NCI-H69 (cell line): ENCODE measurements at regions not wholly inside any gene's neighbourhood (a gene's known extent, or its start where the extent isn't known, plus 50 kb on each side); places are given as distances from the start of the nearest gene placed in this dataset.
"Not testable (repeated sequence)": the region's sequence is repeated elsewhere in the genome, so short reads cannot be mapped to it uniquely, and the experiment has no call there.

Source experiments
- DNase-seq: peaks from one replicate; lab custom pipeline; 2025; lab: John Stamatoyannopoulos, UW

DNA sequence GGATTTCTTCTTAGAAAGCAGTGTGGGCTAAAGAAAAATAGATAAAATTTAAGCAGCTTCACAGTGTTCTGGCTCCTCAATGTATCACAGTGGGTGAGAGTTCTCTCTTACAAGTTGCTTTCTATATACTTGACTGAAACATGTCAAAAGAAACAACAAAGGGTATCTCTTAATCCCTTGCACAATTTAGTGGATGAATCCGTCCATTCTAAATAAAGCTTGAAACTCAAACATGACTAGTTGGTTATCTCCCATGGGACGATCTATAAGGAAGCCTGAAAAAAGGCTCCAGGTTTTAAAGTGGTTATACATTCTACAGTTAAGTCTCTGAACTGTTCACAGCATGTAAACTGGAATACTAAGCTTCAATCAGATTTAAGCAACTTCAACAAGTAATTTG is 993.1 kb upstream of the CNTN5 start:
- DNase-seq = no peak

DNA sequence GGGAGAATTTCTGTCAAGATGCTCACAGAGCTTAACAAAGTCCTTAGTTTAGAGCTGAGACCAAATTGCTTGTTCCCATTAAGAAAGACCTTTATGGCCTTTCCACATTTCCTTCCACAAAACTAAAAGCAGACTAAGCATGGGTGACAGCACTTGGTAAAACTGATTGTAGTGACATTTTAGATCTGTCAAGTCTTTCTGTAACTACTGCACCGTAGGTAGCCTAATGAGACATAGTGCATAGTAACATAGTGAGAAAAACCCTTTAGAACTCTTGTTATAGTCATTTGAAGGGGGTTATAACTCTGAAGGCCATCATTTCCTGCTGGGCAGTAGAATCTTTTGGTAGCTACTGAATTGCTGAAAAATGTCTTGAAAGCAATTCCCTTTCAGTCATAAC is 990.9 kb upstream of the CNTN5 start:
- no peak for DNase-seq

DNA sequence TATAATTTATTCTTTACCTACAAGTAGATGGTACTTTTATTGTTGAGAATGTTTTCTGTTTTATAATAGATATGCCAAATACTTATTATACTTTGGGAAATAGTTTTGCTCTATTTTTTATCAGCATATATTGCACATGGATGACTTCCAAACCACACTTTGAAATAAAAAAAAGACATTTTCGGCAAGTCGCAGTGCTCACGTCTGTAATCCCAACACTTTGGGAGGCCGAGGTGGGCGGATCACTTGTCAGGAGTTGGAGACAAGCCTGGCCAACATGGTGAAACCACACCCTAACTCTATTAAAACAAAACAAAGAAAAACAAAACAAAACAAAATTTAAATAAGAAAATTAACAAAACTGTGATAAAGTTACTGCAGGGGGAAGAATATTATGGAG is 983.9 kb upstream of the CNTN5 start:
- DNase-seq = no peak

DNA sequence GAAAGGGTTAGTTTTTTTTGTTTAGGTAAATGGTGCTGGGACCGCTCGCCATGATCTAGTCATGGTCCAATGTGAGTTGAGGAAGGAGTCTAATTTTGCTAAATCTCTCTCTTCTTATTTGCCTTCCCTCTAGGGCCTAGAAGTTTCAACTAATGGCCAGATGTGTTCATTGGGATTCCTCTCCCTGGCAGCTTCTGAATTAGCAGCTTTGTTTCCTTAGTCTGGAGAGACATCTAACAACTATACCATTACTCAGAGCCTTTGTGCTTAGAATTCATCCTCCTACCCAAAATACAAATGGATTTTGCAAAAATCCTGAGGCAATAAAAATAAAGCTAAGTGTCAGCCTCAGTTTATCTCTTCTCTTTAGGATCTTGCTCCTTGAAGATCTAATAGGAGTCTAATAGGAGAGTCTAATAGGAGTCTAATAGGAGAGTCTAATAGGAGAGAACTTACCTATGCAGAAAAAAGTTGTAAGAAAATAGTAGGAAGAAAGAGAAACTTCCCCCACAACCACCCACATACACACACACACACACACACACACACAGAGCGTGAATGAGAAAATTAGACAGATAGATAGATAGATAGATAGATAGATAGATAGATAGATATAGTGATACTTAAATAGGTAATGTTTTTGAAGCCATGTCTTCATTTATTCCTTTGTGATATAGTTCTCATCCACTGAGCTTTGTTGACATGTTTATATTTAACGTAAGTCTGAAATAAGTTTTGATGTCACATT is 980.5 kb upstream of the CNTN5 start:
- DNase-seq = no peak

DNA sequence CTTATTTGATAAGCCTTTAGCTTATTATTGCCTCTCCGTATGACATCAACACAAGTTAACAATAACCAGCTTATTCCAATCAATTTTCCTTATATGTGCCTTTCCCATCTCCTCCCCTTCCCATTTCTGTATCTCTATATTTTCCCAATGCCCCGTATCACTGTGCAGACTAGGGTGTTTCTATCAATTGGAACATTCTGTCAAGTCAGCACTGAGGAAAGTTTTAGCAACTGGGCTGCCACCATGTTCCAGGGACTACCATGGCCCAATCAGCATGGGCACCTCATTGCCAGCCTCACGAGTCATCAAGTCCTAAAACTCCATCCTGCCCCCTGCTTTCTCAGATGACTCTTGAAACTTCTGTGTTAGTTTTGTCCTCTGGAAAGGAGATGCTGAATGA is 973.1 kb upstream of the CNTN5 start:
- no peak for DNase-seq

DNA sequence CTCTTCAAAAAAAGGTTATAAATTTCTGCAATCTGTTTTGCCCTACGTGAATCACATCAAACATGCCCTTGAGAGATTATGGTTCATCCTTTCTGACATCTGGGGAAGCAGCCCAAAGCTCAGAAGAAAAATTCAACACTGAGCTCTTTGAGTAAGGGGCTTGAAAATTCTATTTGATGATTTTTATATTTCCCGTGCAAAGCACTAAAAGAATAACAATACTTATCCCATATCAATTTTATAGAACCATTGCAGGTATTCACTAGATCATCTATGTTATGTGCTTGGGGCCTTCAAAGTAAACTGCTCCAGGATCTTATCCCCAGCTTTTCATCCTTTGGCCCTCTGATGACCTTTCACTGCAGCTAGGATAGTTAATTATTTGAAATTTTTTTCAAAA is 966.9 kb upstream of the CNTN5 start:
- DNase-seq = no peak

DNA sequence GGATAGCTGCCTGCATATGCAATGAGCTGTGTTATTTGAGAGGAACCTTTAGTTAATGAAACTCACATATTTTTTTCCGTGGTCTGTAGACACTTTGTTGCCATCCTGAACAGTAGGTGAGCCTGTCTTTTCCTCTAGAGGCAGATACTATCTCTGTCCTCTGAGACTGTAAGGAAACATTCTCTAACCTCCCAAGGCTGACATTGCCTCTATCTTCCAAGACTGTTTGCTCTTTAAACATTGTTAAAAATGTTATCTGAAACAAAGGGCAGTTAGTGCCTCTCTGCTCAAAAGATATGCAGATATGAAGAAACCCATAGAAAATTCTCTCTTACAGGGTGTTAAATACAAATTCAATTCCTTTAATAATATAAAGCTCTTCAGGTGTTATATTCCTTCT is 963.8 kb upstream of the CNTN5 start:
- no peak for DNase-seq

DNA sequence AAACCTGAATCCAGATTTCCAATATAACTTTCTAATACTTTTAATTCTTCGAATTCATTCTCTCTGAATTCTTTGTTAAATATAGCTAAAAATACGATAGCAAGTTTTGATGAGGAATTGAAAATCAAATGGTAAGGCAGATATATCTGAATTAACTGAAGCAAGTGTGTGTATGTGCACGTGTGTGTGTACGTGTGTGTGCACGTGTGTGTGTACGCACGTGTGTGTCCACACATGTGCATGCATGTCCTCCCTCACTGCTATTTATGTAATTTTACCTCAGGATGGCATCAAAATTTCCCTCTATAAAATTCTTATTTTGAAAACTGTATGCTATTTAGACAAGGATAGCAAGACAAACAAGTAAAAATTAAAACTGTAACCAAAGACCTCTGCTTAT is 961.3 kb upstream of the CNTN5 start:
- no peak for DNase-seq

DNA sequence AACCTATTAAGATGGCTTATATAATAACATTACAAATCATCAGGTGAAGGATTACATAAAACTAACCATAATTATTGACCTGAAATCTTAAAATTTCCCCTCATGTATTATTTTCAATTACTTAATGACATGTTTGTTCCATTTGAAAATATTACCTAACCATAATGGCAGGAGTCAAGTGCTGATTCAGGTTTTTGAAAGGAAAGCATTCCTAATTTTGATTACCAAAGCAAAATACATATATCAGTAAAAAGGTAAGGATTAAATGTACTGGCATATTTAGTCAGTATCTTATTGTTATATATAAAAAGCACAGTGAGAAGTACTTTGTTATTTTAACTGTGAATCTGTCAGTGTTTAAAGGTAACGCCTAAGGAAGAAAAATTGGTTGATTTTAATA is 960.0 kb upstream of the CNTN5 start:
- DNase-seq = peak; percentile 53

DNA sequence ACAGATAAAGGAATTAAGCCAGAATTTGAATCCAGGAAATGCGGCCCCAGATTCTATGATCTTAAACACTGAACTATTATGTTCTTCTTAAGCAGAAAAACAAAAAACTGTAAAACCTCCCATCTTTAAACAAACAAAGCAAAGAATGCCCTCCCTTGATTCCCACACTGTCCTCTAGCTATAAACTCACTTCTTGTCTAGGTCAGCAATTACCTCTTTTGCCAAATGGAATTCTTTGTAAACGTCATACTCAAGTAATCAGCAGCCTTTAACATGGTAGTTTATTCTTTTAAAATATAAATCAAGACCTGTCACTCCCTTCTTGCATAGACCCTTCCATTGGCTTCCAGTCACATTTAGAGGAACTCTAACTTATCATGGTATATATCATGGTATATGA is 958.9 kb upstream of the CNTN5 start:
- DNase-seq = peak; percentile 28

DNA sequence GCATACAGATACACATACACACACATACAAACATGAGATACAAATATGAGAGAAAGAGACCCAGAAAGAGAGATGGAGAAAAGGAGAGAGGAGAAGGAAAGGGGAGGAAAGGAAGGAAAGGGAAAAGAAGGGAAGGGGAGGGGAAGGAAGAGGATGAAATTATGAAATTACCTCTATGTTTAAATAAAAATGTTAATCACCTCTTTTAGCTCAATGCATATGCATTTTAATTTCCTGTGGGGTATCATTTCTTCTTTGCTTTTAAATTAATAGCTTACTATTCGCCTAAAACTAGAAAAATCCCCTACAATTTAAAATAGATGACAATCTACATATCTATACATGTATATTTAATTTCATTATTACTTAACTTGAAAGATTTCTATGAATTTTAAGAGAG is 958.0 kb upstream of the CNTN5 start:
- no peak for DNase-seq

DNA sequence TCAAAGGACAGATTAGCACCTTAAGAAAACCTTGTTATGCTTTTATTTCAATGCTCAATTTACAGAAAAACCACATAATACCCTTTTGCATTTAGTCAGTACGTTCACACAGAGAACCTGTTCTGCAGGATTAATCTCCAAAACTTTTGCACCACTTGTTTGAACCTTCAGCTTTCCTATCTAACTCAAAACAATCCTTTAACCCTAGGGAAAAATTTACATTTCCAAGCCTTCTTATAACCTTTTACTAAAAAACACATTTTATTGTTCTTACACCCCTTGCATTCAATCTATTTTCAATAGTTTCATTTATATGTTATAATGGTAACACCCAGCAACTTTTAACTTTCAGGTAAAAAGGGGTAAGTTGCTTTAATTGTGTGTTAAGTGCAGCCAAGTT is 952.5 kb upstream of the CNTN5 start:
- no peak for DNase-seq

DNA sequence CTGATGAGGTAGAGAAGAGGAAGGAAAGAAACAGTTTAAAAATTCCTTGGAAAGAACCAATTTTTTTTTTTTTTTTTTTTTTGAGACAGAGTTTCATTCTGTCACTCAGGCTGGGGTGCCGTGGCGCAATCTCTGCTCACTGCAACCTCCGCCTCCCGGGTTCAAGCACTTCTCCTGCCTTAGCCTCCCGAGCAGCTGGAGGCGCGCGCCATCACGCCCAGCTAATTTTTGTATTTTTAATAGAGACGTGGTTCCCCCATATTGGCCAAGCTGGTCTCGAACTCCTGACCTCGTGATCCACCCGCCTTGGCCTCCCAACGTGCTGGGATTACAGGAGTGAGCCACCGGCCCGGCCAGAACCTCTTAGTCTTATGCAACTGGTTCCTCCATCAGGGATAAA is 951.6 kb upstream of the CNTN5 start:
- DNase-seq = not testable (repeated sequence)

DNA sequence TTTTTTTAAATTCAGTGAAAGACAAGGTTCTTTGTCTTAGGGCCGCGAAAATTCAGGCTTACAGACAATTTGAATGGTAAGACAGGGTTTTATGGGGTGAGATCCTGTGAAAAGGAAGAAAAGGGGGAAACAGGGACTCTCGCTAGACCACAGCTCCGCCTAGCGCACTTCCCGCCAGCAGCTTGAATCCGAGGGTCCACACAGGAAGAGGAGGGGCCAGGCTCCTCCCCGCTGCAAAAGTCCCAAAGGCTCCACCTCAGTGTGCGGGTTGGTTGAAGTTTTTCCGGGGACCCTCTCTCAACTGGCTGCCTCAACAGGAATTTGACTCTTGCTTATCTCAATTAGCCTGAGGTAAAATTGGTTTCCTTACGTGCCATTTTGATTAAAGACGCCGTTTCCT is 950.9 kb upstream of the CNTN5 start:
- DNase-seq = no peak

DNA sequence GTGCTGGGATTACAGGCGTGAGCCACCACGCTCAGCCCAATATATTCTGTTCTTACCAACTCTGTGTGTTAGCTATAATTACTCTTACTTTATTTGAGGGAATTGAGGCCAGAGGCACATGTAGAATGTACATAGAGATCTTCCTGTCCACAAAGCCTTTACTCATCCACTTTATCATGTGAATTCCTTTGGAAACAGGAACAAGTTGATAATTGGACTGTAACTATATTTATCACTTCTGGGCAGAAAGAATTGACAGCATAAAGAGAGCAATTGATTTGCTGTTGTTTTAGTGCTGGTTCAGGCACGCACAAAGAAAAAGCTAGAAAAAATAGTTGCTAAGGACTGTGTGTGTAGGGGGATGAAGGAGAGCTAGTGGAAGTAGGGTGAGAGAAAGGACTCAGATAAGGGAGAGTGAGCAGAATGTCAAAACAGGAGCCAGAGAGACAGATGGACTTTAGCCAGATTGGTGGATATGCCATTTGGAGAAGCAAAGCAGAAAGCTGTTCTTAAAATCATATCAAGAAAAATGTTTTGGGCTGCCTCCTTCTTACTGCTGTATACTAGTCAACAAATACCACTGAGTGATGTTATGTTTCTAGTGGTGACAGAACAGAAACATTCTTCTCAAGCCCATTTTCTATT is 929.8 kb upstream of the CNTN5 start:
- DNase-seq = no peak

DNA sequence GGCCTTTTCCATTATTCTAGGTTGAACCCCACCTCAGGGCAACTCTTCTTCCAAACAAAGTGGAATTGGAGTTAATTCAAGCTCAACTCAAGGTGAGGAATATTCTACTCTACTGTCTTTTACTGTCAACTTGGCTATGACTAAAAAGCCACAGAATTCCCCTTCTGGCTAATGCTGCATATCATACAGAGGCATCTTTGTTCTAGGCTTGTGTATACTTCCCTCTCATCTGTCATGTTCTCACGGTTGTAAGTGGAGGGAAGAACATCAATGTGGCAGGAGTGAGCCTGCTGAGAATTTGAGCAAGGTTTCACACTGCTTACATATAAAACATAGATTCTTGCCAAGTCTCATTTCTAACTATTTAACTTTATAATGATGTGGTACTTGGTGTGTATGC is 921.4 kb upstream of the CNTN5 start:
- no peak for DNase-seq

DNA sequence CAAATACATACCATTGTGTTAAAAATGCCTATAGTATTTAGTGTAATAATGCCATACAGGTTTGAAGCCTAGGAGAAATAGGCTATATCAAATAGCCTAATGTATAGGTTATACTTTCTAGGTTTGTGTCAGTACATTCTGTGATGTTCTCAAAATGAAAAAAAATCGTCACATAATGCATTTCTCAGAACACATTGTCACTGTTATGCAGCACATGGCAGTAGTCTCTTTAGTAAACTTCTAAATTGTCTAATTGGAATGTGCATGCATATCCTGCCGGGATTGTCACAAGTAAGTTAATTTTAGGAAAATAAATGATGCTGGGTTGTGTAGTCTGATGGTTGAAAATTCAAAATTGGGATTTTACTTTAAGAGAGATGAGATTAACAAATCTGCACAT is 920.1 kb upstream of the CNTN5 start:
- no peak for DNase-seq

DNA sequence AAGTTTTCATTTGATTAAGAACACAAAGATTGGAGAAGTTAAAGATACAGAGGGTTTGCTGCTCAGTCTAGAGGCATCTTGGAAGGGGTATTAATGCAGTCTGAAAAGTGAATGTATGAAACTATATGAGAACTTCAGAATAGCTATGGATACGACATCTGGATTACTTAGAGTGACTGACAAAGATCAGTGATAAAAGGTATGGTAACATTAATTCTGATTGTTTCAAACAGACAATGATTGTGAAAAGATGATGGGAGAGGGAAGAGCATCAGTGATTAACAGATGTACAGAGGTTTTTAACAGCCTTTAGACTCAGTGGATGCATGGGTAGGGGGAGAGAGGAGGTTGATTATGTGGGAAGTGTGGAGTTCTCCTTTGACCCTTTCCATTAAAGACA is 919.4 kb upstream of the CNTN5 start:
- DNase-seq = no peak

DNA sequence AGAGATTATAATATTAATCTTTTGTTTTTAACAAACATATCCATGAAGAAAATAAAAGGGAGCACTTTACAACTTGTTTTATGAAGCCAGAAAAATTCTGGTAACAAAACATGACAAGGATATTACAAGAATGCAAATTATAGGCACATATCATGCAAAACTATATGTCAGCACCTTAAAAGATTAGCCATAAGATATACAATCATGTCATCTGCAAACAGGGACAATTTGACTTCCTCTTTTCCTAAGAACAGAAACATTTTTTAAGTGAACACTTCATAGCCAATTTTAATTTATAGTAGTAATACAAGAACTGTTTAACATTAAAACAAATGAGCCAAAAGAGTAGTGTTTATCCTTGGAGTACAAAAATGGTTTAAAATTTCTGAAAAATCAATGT is 916.5 kb upstream of the CNTN5 start:
- no peak for DNase-seq

DNA sequence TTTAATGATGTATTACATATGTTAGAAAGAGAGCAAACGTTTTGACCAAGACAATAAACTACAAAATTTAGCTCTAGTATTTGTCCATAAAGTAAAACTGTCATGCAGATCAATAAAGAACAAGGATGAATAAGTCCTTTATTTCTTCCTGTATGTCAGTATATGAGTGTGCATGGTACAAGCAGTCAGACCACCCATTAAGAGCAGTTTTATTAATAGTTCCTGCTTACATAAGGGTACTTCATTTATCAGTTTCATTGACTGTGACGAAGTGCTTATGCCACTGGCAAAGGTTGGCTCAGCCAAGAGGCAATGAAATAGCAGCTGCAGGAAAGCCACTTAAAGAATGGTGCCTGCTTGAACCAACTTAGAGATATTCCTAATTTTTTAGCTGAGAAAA is 913.0 kb upstream of the CNTN5 start:
- peak; percentile 97 for DNase-seq

DNA sequence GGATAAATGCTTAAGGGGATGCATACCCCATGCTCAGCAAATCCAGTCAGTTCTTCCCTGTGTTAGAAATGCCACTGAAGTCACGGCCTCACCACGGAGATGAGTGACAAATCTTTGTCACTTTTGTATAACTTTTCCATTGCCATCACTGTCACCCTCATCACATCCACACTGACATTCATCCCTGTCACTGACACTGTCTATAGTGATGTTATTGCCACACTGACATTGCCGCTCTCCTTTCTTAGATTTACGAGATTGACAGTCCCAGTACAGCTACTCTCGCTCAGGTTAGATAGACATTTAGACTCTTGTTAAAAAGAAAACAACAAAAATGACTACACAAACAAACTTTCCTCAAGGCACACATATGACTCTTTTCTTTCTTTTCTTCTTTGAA is 910.7 kb upstream of the CNTN5 start:
- no peak for DNase-seq

DNA sequence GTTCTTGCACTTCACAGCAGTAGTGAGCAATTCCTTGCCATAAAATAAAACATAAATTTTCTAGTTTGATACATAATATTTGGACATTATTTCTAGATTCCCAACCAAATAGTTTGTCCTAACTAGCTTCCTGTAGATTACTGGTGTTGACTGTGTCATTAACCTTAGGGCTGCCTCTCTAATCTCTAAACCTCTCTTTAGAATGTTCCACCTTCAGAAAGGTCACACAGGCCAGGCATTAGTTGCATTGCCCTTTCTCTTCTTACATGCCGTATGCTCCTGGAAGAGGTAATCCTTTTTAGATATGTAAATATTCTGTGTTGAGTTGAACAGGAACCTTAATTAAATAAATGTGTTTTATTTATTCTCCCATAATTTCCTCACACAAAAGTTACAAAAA is 904.9 kb upstream of the CNTN5 start:
- DNase-seq = peak; percentile 69

DNA sequence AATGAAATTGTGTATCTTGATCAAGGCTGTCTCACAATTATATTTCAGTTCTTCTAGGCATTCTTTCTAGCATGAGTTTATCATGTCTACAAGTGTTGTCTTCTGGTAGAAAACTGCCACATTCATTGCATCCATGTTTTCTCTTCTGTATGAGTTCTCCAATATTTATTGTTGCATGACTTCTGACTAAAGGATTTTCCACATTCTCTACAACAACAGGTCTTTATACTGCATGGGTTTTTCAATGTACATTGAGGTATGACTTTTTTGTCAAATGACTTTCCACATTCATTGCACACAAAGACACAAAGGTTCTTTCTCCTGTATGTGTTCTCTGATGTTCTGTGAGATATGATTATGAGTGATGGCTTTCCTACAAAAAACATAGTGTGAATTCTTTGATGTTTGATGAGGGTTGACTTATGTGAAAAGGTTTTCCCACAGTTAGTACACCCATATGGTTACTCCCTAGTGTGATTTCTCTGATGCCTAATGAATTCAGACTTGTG is 890.6 kb upstream of the CNTN5 start:
- DNase-seq = no peak

DNA sequence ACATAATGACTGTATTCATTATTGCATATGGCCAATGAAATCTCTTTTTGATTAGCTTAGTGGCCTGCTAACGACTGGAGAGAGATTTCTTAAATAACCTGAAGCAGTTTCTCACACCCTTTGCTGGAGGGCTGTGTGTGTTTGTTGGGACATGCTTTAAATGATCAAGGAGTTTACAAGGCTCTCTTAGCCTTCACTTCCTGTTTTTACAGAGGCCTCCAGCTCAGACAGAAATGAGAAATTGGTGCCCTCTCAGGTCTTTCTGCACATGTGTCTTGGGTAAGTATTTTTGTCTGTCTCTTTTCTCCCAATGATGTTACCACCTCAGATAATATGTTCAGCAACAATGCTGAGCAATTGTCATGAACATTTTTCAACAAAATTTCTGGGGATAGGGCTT is 884.4 kb upstream of the CNTN5 start:
- no peak for DNase-seq
